Cardiac muscle cell (in vitro differentiated cells and primary cell): ENCODE measurements at regions not wholly inside any gene's neighbourhood (a gene's known extent, or its start where the extent isn't known, plus 50 kb on each side); places are given as distances from the start of the nearest gene placed in this dataset.

Experiments used
- DNase-seq, 2 donors: peaks; one replicate each; pipeline versions ENCODE4 v3.0.0 to v3.0.0-alpha.2; 2010 to 2017; ENCODE audit warnings: low read depth in 1 of 2, low spot score in 1 of 2
- H3K27ac ChIP-seq: fragments of 200-600 bp; sonication (generic); 2 replicates; pipeline ENCODE4 v1.5.1; 2016
- H3K27me3 ChIP-seq: fragments of 200-600 bp; sonication (generic); 2 replicates; pipeline ENCODE4 v1.6.0; 2016; ENCODE audit warnings: control low read depth
- H3K36me3 ChIP-seq: fragments of 200-600 bp; sonication (generic); 2 replicates; pipeline ENCODE4 v1.5.1; 2016; ENCODE audit warnings: control low read depth
- H3K4me1 ChIP-seq: fragments of 200-600 bp; sonication (generic); 2 replicates; pipeline ENCODE4 v1.8.1; 2017; ENCODE audit warnings: low read depth, mild to moderate bottlenecking, mixed run types
- H3K4me3 ChIP-seq: fragments of 200-600 bp; sonication (generic); 2 replicates; pipeline ENCODE4 v1.5.1; 2016; ENCODE audit warnings: mild to moderate bottlenecking
- H3K9me3 ChIP-seq: fragments of 200-600 bp; sonication (generic); 2 replicates; pipeline ENCODE4 v1.5.1; 2017; ENCODE audit warnings: low read depth, mild to moderate bottlenecking, control low read depth
- CTCF ChIP-seq: IDR thresholded peaks from 2 replicates; pipeline ENCODE4 v1.5.1; 2012; ENCODE audit warnings: low read depth, mild to moderate bottlenecking, low read length

- Histone ChIP-seq H3K4me3 (no peak overlapping the region), H3K27me3 (no peaks in the 10 kb centered on the region), H3K9me3 (no peaks in the 10 kb centered on the region), H3K4me1 (no peaks in the 10 kb centered on the region), H3K36me3 (no peaks in the 10 kb centered on the region), H3K27ac (no peak overlapping the region)
- no peak for DNase-seq
- no peak for TF ChIP-seq CTCF
Observed at GRCh38 chr3:1998739-1999138, 99.9 kb upstream of the CNTN4 start.

- no peak for TF ChIP-seq CTCF
- Histone ChIP-seq H3K4me1 (no peaks in the 10 kb centered on the region), H3K4me3 (no peak overlapping the region), H3K27me3 (no peaks in the 10 kb centered on the region), H3K36me3 (no peaks in the 10 kb centered on the region), H3K9me3 (no peaks in the 10 kb centered on the region), H3K27ac (no peak overlapping the region)
- no peak for DNase-seq
Observed at GRCh38 chr3:2001306-2002108, 97.2 kb upstream of the CNTN4 start.

GRCh38 chr3:2023959-2024358, 74.7 kb upstream of the CNTN4 start:
- Histone ChIP-seq H3K27me3 (no peaks in the 10 kb centered on the region), H3K4me1 (no peaks in the 10 kb centered on the region), H3K36me3 (no peaks in the 10 kb centered on the region), H3K4me3 (no peak overlapping the region), H3K27ac (no peak overlapping the region), H3K9me3 (no peaks in the 10 kb centered on the region)
- no peak for DNase-seq
- TF ChIP-seq CTCF: no peak

- no peaks in the 10 kb centered on the region for H3K9me3 ChIP-seq
Observed at GRCh38 chr3:2024713-2025112, 74.0 kb upstream of the CNTN4 start.

GRCh38 chr3:2029559-2029958, 69.1 kb upstream of the CNTN4 start:
- H3K4me3 ChIP-seq: no peak overlapping the region
- H3K4me1 ChIP-seq: no peaks in the 10 kb centered on the region
- H3K27ac ChIP-seq: no peak overlapping the region
- H3K9me3 ChIP-seq: no peaks in the 10 kb centered on the region
- DNase-seq: no peak
- no peaks in the 10 kb centered on the region for H3K36me3 ChIP-seq
- no peak for TF ChIP-seq CTCF
- H3K27me3 ChIP-seq: no peaks in the 10 kb centered on the region

More at GRCh38 chr3:2024713-2025112, 74.0 kb upstream of the CNTN4 start:
- no peaks in the 10 kb centered on the region for H3K4me1 ChIP-seq
- H3K4me3 ChIP-seq: no peak overlapping the region
- H3K36me3 ChIP-seq: no peaks in the 10 kb centered on the region
- DNase-seq: no peak
- no peak overlapping the region for H3K27ac ChIP-seq
- TF ChIP-seq CTCF: no peak
- H3K27me3 ChIP-seq: no peaks in the 10 kb centered on the region
